ENCODE measurements at regions not wholly inside any gene's neighbourhood (a gene's known extent, or its start where the extent isn't known, plus 50 kb on each side); places are given as distances from the start of the nearest gene placed in this dataset.

- H3K36me3 ChIP-seq (ENCODE audit: control insufficient read depth, insufficient read depth, low read length): no peaks in the 10 kb centered on the region
- no peak overlapping the region for H3K4ac ChIP-seq (ENCODE audit: low read depth, low read length)
- H3K4me1 ChIP-seq (ENCODE audit: control insufficient read depth, insufficient read depth, low read length): no peaks in the 10 kb centered on the region
- no peaks in the 10 kb centered on the region for H4K20me1 ChIP-seq (ENCODE audit: insufficient read depth, low read length)
- H4K5ac ChIP-seq (ENCODE audit: low read depth, low read length): no peak overlapping the region
- no peak overlapping the region for H2AFZ ChIP-seq (replicated peaks; ENCODE audit: low read length, poor library complexity)
- 60% methylated on average over 1 of the region's 3 CpGs; no CpG with 5 or more reads in 1 of the 2 experiments for WGBS, 2 experiments (ENCODE audit: extremely low coverage in 2 of 2, insufficient read length in 1 of 2)
- ATAC-seq (ENCODE audit: low read depth) (no peak), DNase-seq (no peak)
- H3K9me3 ChIP-seq (ENCODE audit: control insufficient read depth, insufficient read depth, low read length): peaks cover 4% of the 10 kb centered on the region
- no peak overlapping the region for H2AK9ac ChIP-seq (replicated peaks; ENCODE audit: low read depth, low read length, poor library complexity)
- dilution Hi-C loops (cut with HindIII; ENCODE audit: low sequenced_read_pairs, unreplicated experiment): no loop called here
- no peak overlapping the region for H3K4me2 ChIP-seq (ENCODE audit: low read depth, low read length)
- H3K79me1 ChIP-seq (ENCODE audit: low read depth in 1 of 2, low read length in 2 of 2): no peaks in the 10 kb centered on the region
- intact Hi-C loops (cut with micrococcal nuclease): no loop called here
- in situ Hi-C loops (cut with MboI; ENCODE audit: low sequenced_read_pairs): no loop called here
- H2BK15ac ChIP-seq (ENCODE audit: low read depth, low read length): no peak overlapping the region
- no peak overlapping the region for H2BK20ac ChIP-seq (ENCODE audit: low read depth, low read length)
- no peak overlapping the region for H3K23ac ChIP-seq (ENCODE audit: low read depth, low read length)
- no peaks in the 10 kb centered on the region for H3K9me1 ChIP-seq (ENCODE audit: insufficient read depth, low read length)
- no peak overlapping the region for H3K9ac ChIP-seq (ENCODE audit: low read depth, low read length)
- no peak for TF ChIP-seq POLR2A (IDR thresholded peaks at IDR 0.05; ENCODE audit: low read depth, low read length)
- TF ChIP-seq, protein P1, sequence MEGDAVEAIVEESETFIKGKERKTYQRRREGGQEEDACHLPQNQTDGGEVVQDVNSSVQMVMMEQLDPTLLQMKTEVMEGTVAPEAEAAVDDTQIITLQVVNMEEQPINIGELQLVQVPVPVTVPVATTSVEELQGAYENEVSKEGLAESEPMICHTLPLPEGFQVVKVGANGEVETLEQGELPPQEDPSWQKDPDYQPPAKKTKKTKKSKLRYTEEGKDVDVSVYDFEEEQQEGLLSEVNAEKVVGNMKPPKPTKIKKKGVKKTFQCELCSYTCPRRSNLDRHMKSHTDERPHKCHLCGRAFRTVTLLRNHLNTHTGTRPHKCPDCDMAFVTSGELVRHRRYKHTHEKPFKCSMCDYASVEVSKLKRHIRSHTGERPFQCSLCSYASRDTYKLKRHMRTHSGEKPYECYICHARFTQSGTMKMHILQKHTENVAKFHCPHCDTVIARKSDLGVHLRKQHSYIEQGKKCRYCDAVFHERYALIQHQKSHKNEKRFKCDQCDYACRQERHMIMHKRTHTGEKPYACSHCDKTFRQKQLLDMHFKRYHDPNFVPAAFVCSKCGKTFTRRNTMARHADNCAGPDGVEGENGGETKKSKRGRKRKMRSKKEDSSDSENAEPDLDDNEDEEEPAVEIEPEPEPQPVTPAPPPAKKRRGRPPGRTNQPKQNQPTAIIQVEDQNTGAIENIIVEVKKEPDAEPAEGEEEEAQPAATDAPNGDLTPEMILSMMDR (conservative IDR thresholded peaks at IDR 0.05; ENCODE audit: low read depth, low read length): no peak
- no peak for TF ChIP-seq CHD1 (IDR thresholded peaks at IDR 0.05; ENCODE audit: low read depth, low read length)
- TF ChIP-seq MAFK (IDR thresholded peaks at IDR 0.05; ENCODE audit: low read depth, low read length): no peak
- TF ChIP-seq MXI1 (IDR thresholded peaks at IDR 0.05; ENCODE audit: borderline replicate concordance, low read depth, low read length): no peak
- TF ChIP-seq MAZ (IDR thresholded peaks at IDR 0.05; ENCODE audit: borderline replicate concordance, low read depth, low read length): no peak
- no peak for TF ChIP-seq SMC3 (IDR thresholded peaks at IDR 0.05; ENCODE audit: low read depth, low read length)
- H3K4me3 ChIP-seq (ENCODE audit: insufficient read depth, low read depth, low read length): no peak overlapping the region
- H2AK5ac ChIP-seq (ENCODE audit: low read depth, low read length): no peak overlapping the region
- BruUV-seq (replicated peaks): no TSS peak
- H3K27ac ChIP-seq (ENCODE audit: insufficient read depth, low read length): no peak overlapping the region
- CTCF ChIA-PET: no interaction called here
- H3K18ac ChIP-seq (ENCODE audit: low read depth, low read length): no peak overlapping the region
- no peak overlapping the region for H4K8ac ChIP-seq (ENCODE audit: low read depth in 2 of 2, low read length in 2 of 2)
- H3K27me3 ChIP-seq (ENCODE audit: control insufficient read depth, insufficient read depth, low read length): no peaks in the 10 kb centered on the region
- H4K91ac ChIP-seq (ENCODE audit: insufficient read depth, low read depth, low read length): no peak overlapping the region
- no peak overlapping the region for H2BK120ac ChIP-seq (ENCODE audit: low read depth, low read length)
- H3K56ac ChIP-seq (ENCODE audit: extremely low read depth, insufficient read depth, low read length): no peak overlapping the region
- POLR2A ChIA-PET (ENCODE audit: unreplicated experiment): no interaction called here
- H3K14ac ChIP-seq (replicated peaks; ENCODE audit: low read depth, low read length): no peak overlapping the region
- no peak overlapping the region for H2BK5ac ChIP-seq (ENCODE audit: low read depth, low read length, poor library complexity, severe bottlenecking)
Observed at GRCh38 chr2:155663265-155663664, 669.3 kb downstream of the NR4A2 start.

Data from IMR-90 (cell line).